Hepatocyte (in vitro differentiated cells): ENCODE measurements at regions not wholly inside any gene's neighbourhood (a gene's known extent, or its start where the extent isn't known, plus 50 kb on each side); places are given as distances from the start of the nearest gene placed in this dataset.

Source experiments
- EZH2 ChIP-seq: fragments of 200-600 bp; sonication (generic); IDR thresholded peaks from 2 replicates; pipeline ENCODE4 v1.6.1; 2016; ENCODE audit warnings: antibody characterized with exemption, mild to moderate bottlenecking, borderline replicate concordance
- EZH2phosphoT487 ChIP-seq: fragments of 200-600 bp; sonication (generic); IDR thresholded peaks from one replicate; pipeline ENCODE4 v1.6.1; 2018; ENCODE audit warnings: antibody characterized with exemption, mild to moderate bottlenecking, low read depth, moderate library complexity; ENCODE audit not compliant: unreplicated experiment, severe bottlenecking
- TF ChIP-seq, protein P1 (sequence below): fragments of 200-600 bp; sonication (generic); IDR thresholded peaks from 2 replicates; pipeline ENCODE4 v1.5.1; 2016; ENCODE audit warnings: antibody characterized with exemption, mild to moderate bottlenecking; ENCODE audit not compliant: poor library complexity

DNA sequence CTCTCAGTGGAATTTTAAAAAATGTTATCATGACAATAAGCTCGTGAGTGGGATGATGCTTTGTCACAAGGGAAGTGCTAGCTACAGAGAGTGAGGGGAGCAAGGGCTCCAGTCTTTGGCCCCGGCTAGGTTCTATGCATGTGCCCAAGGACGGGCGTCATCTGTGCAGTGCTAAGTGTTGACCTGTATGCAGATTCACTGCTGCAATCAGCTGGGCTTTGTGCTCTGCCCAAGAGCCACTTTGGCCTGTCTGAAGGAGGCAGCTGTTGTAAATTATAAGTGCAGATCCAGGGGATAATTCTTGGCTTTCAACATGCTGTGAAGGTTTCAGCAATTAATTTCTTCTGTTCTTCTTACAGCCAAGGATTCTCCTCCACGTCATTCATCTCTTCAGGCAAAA, 268.6 kb downstream of the PSAT1 start:
- TF ChIP-seq, protein P1, sequence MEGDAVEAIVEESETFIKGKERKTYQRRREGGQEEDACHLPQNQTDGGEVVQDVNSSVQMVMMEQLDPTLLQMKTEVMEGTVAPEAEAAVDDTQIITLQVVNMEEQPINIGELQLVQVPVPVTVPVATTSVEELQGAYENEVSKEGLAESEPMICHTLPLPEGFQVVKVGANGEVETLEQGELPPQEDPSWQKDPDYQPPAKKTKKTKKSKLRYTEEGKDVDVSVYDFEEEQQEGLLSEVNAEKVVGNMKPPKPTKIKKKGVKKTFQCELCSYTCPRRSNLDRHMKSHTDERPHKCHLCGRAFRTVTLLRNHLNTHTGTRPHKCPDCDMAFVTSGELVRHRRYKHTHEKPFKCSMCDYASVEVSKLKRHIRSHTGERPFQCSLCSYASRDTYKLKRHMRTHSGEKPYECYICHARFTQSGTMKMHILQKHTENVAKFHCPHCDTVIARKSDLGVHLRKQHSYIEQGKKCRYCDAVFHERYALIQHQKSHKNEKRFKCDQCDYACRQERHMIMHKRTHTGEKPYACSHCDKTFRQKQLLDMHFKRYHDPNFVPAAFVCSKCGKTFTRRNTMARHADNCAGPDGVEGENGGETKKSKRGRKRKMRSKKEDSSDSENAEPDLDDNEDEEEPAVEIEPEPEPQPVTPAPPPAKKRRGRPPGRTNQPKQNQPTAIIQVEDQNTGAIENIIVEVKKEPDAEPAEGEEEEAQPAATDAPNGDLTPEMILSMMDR, result no peak
- TF ChIP-seq EZH2phosphoT487, result no peak
- TF ChIP-seq EZH2, result no peak
